ENCODE measurements at regions not wholly inside any gene's neighbourhood (a gene's known extent, or its start where the extent isn't known, plus 50 kb on each side); places are given as distances from the start of the nearest gene placed in this dataset. TPM values are rescaled to one million over a fixed set of nuclear protein-coding genes. Genes with fewer than 3 reads are reported as not detected.

Small RNA genes in the stretch of these regions (small RNA-seq; reads per million reads assigned to genes)
- not detected for gene AL590099.1 (ENCODE audit: insufficient read depth)
- not detected for gene LSP1P1 (ENCODE audit: insufficient read depth)

All from neuronal stem cell (in vitro differentiated cells).